Breast epithelium (tissue), 4 donors: ENCODE measurements at regions not wholly inside any gene's neighbourhood (a gene's known extent, or its start where the extent isn't known, plus 50 kb on each side); places are given as distances from the start of the nearest gene placed in this dataset.

Source experiments
- DNase-seq, 2 donors: peaks; one replicate each; pipeline ENCODE4 v3.0.0-alpha.2; 2019; ENCODE audit warnings: low spot score in 2 of 2
- H3K27ac ChIP-seq, 2 donors: fragments of 200-600 bp; sonication (generic) in 1 of 2; one replicate each; pipeline ENCODE4 v1.5.1; 2016 to 2019; ENCODE audit warnings: mild to moderate bottlenecking in 1 of 2
- H3K27me3 ChIP-seq, 2 donors: fragments of 200-600 bp; sonication (generic) in 1 of 2; one replicate each; pipeline versions ENCODE4 v1.5.1 to v1.6.0; 2017 to 2019; ENCODE audit warnings: control low read depth in 1 of 2, mild to moderate bottlenecking in 1 of 2
- H3K36me3 ChIP-seq: fragments of 200-600 bp; one replicate; pipeline ENCODE4 v1.5.1; 2019
- H3K4me1 ChIP-seq, 2 donors: fragments of 200-600 bp; sonication (generic); one replicate each; pipeline ENCODE4 v1.5.1; 2016 to 2019; ENCODE audit warnings: control low read depth in 1 of 2
- H3K4me3 ChIP-seq, 3 donors: fragments of 200-600 bp; sonication (generic); 1 replicate in 2 of 3; 2 replicates in 1 of 3; pipeline ENCODE4 v1.5.1; 2016 to 2019; ENCODE audit warnings: mild to moderate bottlenecking in 3 of 3, moderate library complexity in 2 of 3
- H3K9me3 ChIP-seq, 2 donors: fragments of 200-600 bp; sonication (generic) in 1 of 2; one replicate each; pipeline ENCODE4 v1.5.1; 2016 to 2019; ENCODE audit warnings: control low read depth in 1 of 2
- CTCF ChIP-seq, 3 donors: fragments of 450-650 bp; IDR thresholded peaks; one replicate each; pipeline ENCODE4 v1.5.1; 2016 to 2017; ENCODE audit warnings: antibody characterized with exemption in 3 of 3, mild to moderate bottlenecking in 3 of 3, moderate library complexity in 3 of 3
- POLR2A ChIP-seq: fragments of 450-650 bp; IDR thresholded peaks from one replicate; pipeline ENCODE4 v1.6.1; 2016; ENCODE audit warnings: antibody characterized with exemption, mild to moderate bottlenecking, moderate library complexity
- POLR2AphosphoS5 ChIP-seq, 3 donors: sonication (generic); formaldehyde crosslinking; IDR thresholded peaks; one replicate each; pipeline ENCODE4 v1.6.1; 2017; ENCODE audit warnings: antibody characterized with exemption in 3 of 3
- intact Hi-C: fragments of 100-400 bp; cut with DNase I; formaldehyde crosslinking; loops from one replicate; pipeline ENCODE4 v1.15.1; 2023; ENCODE audit warnings: low total_unique reads

DNA sequence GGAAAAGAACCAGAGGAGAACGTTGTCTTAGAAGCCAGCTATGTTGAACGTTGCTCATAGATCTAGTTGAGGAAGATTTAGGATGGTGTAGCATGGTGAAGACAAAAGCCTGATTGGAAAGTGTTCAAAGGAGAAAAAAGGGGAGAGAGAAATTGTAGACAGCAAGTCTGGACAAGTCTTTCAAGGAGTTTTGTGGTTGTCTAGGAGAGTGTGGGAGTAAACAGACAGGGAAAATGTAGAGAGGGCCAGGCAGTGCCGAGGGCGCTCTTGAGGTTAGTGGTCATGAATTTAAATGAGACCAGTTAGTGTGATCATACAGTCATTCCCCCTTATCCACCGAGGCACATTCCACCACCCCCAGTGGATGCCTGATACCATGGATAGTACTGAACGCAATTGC is 167.5 kb upstream of the IL12A start:
- no peaks in the 10 kb centered on the region for H3K4me1 ChIP-seq
- DNase-seq = peak in 1 of 2 donors; percentile 41
- no peaks in the 10 kb centered on the region for H3K36me3 ChIP-seq
- H3K9me3 ChIP-seq = no peaks in the 10 kb centered on the region
- no peak overlapping the region for H3K27ac ChIP-seq
- no peak overlapping the region for H3K4me3 ChIP-seq
- no peak for TF ChIP-seq POLR2AphosphoS5 (IDR thresholded peaks at IDR 0.05)
- TF ChIP-seq POLR2A = no peak
- TF ChIP-seq CTCF (IDR thresholded peaks at IDR 0.05) = no peak
- H3K27me3 ChIP-seq = no peaks in the 10 kb centered on the region
- intact Hi-C loops = no loop called here

- Histone ChIP-seq H3K36me3 (no peaks in the 10 kb centered on the region), H3K4me1 (no peaks in the 10 kb centered on the region), H3K4me3 (no peak overlapping the region), H3K27me3 (no peaks in the 10 kb centered on the region), H3K27ac (no peak overlapping the region), H3K9me3 (no peaks in the 10 kb centered on the region)
- DNase-seq = no peak
- TF ChIP-seq CTCF (IDR thresholded peaks at IDR 0.05) (no peak), POLR2A (no peak), POLR2AphosphoS5 (IDR thresholded peaks at IDR 0.05) (no peak)
- intact Hi-C loops = no loop called here
Observed at GRCh38 chr3:159821736-159822135, 166.9 kb upstream of the IL12A start.

DNA sequence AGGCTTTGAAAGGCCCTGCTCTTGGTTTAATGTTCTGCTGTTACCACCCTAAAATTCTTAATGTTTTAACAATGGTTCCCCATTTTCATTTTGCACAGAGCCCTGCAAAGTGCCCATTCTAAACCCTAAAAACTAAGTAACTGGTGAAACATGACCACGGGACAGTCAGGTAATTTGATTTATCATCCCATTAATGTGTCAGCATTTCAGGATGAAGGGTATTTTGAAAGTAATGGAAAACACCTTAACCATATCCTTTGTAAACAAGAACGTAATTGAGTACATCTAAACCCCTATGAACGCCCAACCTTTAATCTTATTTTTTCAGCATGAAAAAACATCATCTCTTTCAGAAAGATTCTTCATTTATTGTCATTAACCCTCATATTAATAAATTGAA is 164.9 kb upstream of the IL12A start:
- Histone ChIP-seq H3K36me3 (no peaks in the 10 kb centered on the region), H3K9me3 (no peaks in the 10 kb centered on the region), H3K4me1 (no peaks in the 10 kb centered on the region), H3K27me3 (no peaks in the 10 kb centered on the region), H3K27ac (no peak overlapping the region), H3K4me3 (no peak overlapping the region)
- no peak for TF ChIP-seq POLR2AphosphoS5 (IDR thresholded peaks at IDR 0.05)
- no peak for TF ChIP-seq POLR2A
- TF ChIP-seq CTCF (IDR thresholded peaks at IDR 0.05) = no peak
- no peak for DNase-seq
- intact Hi-C loops = no loop called here

GRCh38 chr3:159824333-159824732 is 164.3 kb upstream of the IL12A start:
- H3K4me1 ChIP-seq = no peaks in the 10 kb centered on the region
- no peak for DNase-seq
- H3K4me3 ChIP-seq = no peak overlapping the region
- no peaks in the 10 kb centered on the region for H3K27me3 ChIP-seq
- no peak overlapping the region for H3K27ac ChIP-seq
- intact Hi-C loops = no loop called here
- TF ChIP-seq POLR2A (no peak), POLR2AphosphoS5 (IDR thresholded peaks at IDR 0.05) (no peak), CTCF (IDR thresholded peaks at IDR 0.05) (no peak)
- H3K9me3 ChIP-seq = no peaks in the 10 kb centered on the region
- no peaks in the 10 kb centered on the region for H3K36me3 ChIP-seq

DNA sequence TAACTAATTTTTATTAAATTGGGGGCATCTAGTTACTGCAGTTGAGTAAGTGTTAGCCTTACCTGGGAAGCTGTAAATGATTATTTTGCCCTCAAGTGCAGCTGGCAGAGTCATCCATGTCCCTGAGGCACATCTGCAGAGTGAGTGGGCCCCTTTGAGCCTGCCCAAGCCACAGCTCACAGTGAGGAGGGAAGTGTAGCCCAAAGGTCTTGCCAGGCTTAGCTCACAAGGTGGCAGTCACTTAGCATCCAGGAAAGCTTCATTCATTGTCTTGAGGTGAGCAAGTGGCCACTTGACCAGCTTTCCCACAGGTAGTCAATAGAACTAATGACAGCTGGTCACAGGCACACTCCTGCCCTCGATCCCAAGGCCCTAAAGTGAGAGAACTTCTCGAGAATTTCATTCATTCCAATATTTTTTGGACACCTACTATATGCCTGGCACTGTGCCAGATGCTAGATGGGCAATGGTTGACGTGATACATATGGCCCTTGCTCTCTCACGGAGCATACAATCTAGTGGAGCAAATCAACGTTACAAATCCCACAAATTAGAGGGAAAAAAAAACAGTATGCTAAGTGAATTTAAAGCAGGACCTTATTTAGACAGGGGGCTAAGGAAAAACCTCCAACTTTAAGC is 163.3 kb upstream of the IL12A start:
- H3K27ac ChIP-seq = no peak overlapping the region
- intact Hi-C loops = no loop called here
- no peak for TF ChIP-seq POLR2A
- TF ChIP-seq POLR2AphosphoS5 (IDR thresholded peaks at IDR 0.05) = no peak
- no peak for TF ChIP-seq CTCF (IDR thresholded peaks at IDR 0.05)
- H3K4me1 ChIP-seq = no peaks in the 10 kb centered on the region
- H3K9me3 ChIP-seq = no peaks in the 10 kb centered on the region
- H3K4me3 ChIP-seq = no peak overlapping the region
- H3K27me3 ChIP-seq = no peaks in the 10 kb centered on the region
- H3K36me3 ChIP-seq = no peaks in the 10 kb centered on the region
- DNase-seq = no peak
